G401.6 (cell line): ENCODE measurements at regions not wholly inside any gene's neighbourhood (a gene's known extent, or its start where the extent isn't known, plus 50 kb on each side); places are given as distances from the start of the nearest gene placed in this dataset.
"Not testable (repeated sequence)": the region's sequence is repeated elsewhere in the genome, so short reads cannot be mapped to it uniquely, and the experiment has no call there.

Experiments
- FAIRE-seq: peaks from 2 replicates; lab custom pipeline; 2012; peaks lifted over from hg19 to GRCh38; lab: Jason Lieb, UNC

DNA sequence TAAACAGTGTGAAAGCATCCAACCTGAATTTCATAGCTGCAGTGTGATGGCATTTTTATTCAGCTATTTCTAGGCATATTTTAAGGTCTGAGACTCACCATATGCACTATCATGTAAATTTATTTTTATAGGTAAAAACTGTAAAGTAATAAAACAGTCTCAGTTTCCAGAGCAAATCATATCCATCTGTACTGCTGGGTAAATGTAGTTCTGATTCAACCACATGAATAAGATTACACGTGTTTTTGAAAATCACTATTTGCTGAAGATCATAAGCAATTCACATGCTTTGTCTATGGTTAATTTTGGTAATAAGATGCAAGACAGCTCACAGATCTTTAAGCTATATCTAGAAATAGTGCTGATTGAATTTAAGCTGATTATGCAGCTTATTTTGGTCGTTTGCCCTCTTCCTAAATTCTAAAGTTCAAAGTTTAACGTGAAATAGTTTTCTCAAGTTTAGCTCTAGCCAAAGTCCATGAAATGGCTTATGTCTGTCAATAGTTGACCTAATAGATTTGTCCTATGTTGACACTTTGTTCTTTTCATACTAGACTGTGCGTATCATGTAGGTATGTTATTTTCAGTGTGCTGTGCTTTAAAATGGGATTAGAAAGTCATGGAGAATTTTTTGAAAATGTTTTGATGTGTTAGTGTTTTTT is 489.0 kb downstream of the USP25 start:
- no peak for FAIRE-seq

DNA sequence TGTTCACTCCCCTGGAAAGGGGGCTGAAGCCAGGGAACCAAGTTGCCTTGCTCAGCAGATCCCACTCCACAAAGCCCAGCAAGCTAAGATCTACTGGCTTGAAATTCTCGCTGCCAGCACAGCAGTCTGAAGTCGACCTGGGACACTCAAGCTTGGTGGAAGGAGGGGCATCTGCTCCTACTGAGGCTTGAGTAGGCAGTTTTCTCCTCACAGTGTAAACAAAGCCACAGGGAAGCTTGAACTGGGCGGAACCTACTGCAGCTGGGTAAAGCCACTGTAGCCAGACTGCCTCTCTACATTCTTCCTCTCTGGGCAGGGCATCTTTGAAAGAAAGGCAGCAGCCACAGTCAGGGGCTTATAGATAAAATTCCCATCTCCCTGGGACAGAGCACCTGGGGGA is 495.0 kb downstream of the USP25 start:
- not testable (repeated sequence) for FAIRE-seq

DNA sequence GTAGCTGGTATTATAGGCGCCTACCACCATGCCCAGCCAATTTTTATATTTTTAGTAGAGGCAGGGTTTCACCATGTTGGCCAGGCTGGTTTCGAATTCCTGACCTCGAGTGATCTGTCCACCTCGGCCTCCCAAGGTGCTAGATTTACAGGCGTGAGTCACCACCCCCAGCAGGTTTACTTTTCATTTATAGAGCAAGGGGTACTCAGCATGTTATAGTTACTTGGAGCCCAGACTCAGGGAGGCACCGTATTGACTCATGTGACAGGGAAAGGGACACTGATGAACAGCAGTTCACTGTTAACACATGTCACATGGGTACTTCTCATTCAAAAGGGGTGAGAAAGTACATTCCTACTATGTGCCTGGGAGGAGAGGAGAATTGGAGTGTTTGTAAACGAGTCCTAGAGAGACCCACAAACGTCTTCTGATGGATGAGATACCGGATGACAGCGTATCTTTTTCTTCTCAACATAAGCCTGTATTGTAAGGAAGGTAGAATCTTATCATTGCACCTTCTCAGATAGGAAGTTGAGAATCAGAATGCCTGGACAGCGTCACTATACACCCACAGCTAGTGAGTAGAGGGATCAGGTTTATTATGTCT is 510.0 kb downstream of the USP25 start:
- FAIRE-seq: no peak

DNA sequence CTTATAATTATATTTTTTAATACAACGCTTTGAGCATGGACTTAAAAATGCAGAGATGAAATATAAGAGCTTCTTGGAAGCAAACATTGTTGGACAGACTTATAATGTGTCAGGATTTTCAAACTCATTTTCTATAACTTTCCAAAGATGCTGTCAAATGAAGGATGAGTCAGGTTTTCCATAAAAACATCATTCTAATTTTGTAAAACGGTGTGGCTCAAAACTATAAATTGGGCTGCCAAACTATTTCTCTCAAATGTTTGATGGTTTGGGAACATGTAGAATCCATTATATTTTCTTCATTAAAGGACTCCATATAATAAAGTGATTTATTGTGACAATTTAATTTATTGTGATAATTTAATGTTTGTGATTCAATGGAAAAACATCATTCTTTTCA is 511.2 kb downstream of the USP25 start:
- no peak for FAIRE-seq

DNA sequence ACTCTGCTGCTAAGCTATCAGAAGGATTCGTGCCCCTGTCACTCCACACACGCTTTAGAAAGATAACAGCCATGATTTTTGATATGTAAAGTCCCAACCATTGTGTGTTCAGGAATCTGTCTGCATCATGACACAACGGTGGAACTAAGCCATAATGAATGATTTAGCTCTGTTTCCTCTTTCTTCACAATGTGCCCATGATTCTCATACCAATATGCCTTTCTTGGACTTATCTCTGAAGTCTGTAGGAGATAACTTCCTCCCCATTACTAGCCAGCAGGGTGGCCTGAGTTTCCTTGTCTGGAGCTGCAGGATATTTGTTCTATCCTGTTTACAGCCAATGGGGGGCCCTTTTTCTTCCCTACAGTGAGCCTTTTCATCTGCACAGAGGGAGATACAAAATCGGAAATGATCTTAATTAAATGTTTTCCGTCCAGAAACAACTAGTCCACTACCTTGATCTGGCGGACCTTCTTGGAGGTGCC is 511.7 kb downstream of the USP25 start:
- FAIRE-seq: no peak

DNA sequence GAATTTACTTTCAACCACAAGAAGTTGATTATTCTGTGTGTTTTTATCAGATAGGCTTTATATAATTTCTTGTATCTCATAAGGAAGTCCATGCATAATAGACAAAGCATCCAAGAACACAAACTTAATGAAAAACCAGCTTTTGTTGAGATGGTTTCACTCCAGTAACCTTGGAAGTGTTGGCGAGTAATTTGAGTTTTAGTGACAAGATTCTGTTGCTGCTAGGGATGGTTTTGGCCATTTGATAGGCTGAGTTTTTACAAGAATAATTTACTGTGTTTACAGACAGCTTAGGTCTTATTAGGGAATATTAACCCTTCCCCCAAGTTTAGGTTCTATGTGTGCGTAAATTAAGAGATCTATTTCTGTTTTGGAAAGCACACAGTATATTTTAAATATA is 513.6 kb downstream of the USP25 start:
- FAIRE-seq: no peak

DNA sequence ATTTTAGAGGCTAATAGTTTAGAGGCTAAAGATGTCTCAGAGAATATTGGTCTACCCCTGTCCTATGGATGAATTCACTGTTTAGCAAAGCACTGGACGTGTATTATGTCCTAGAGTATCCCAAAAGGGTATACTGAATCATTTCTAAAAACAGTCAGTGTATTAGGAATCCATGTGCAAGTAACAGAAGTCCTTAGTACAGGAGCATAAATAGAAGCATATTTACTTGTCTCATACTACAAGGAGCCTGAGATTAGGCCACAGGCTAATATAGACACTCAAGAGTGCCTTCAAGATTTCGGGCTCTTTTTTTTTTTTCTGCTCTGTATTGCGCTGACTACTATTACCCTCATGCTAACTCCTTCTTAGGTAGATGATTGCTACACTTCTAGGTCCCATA is 518.9 kb downstream of the USP25 start:
- no peak for FAIRE-seq

DNA sequence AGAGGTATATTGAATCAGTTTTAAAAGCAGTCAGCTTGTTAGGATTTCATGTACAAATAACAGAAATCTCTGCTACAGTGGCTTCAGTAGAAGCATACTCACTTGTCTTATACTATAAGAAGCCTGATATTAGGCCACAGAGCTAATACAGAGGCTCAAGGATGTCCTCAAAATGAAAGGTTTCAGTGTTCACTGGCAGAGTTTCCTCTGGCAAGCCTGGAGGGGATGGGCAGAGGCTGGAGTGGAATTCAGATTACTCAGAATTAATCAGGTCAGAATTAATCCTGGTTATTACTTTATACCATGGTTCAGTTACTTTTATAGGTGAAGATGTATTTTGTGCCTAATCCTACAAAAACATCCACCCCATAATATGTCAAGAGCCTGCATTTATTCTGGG is 520.5 kb downstream of the USP25 start:
- FAIRE-seq: no peak

DNA sequence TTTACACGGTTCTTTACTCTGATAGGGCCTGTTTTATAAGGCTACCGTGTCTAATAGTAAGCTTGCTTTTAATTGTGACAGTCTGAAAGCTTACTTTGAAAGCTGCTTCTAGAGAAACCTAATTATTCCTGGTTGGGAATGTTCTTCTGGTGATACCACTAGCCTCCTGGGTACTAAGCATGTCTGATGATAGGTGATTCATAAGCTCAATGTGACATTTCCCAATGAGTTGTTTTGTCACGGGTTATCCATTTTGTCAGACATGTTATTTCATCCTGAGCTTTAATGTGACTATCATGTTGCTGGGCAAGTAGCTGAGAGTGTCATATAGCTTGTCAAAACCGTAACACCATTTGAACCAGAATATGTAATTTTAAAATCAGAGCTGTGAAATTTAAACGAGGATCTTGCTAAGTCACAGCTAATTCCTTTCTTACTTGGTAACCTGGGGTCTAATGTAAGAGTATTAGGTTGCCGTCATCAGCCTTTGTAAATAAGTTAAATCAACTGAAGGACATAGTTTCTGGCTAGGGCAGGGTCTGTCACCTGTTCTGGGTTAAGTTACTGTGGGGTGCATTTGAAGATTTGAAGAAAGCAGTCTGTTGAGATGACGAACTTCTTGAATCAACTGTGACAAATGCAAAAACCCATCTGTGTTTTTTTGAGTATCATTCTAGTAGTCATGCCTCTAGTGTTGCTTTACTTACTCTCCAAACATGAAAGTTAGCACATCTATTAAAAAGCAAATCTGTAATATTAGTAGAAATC is 529.2 kb downstream of the USP25 start:
- no peak for FAIRE-seq

DNA sequence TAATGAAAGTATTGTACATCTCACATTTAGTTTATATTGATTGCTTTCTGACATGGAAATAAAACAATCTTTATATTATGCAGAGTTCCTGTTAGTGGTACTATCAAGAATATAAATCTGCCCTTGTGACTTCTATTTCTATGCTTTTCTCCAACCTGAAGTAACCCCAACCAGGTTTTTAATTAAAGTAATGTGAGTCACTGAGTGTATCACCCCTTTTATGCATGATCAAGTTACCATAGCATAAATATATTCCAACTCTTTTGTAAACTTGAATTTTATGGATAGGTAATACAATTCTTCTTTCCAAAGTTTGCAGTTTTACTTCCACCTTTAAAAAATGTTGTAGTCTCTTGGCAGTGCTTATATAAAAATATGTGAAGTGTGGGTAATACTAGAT is 532.3 kb downstream of the USP25 start:
- FAIRE-seq: no peak

DNA sequence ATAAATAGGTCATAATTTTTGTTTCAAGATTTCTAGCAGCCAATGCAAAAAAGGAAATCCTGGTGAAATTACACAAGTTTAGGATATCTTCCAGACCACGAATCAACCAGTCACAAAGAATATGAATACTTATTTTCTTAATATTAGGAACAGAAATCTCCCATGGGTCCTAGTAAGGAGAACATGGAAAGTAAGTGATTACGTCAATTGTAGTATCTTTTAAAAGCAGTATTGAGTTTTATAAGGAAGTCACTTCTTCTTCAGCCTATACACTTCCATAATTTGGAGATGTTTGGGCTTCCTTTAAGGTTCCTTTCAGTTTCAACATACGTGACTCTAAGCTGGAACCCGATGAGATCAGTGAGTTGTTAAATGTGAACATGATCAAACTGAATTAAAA is 534.5 kb downstream of the USP25 start:
- FAIRE-seq: no peak

DNA sequence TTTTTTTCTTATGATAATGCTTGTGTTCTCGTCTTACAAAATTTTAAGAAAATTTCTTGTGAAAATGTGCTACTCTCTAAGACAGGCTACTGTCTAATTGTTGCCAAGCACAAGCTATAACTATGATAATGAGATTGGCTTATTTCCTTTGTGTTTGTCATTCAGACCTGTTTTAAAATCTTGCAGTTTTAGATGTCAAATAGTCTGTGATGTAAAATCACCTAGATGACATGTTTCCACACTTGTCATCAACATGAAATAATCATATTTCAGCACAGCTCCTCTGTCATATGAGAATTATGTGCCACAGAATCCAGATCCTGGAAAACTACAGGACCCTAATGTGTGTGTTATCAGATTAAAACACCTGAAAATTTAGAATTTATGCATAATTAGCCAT is 539.7 kb downstream of the USP25 start:
- no peak for FAIRE-seq

DNA sequence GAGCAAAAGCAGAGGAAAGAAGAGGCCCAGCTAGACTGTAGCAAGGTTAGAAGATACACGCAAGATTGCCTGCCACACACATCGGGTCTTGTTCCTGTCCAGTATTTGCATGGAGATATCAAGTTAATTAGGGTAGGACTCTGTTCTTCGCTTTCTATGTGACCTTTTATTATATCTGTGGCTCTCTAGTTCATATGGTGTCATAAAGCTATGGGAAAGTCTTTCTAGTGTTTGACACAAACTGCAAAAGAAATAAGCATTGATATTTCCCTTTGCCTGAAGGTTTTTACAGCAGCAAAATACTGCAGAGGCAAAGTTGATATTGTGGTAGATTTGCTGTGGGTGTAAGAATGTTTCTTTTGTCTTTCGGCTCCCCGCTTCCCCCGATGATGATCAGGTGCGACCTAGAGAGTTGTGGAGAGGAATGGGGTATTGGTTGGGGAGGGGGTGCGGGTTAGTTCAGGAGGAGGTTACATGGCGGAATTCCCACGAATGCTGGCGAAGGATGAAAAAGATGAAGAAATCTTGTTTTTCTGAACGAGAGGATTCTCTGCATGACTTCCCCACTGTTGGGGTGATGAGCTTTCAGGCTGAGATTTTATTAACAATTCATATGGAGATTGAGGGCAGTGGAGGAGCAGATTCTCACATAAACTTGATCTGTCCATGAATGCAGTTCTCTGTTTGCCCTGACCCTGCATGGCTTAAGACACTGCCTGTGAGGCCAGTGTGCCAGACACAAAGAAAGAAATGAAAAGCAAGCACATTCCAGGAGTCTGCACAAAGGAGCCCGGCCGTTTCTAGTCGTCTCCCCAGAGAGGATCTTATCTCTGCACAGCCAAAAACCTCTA is 550.2 kb downstream of the USP25 start:
- FAIRE-seq: no peak

DNA sequence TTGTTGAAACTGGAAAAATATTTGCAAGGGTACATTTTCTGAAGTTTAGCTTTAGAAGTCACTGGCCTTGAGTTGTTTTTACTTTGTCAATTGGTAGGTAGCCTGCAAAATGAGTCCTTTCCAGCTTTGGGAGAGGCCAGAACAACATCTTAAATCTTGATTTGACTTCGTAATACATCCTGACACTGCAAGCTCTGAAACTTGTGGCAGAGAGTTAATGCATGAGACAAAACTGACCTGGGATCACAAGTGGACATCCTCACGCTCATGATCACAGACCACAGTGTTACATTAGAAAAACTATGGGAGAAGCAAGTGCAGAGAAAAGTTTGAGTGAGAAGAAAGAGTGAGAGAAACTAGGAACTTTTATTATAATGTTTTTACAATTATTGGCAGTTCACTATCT is 550.9 kb downstream of the USP25 start:
- FAIRE-seq: no peak

DNA sequence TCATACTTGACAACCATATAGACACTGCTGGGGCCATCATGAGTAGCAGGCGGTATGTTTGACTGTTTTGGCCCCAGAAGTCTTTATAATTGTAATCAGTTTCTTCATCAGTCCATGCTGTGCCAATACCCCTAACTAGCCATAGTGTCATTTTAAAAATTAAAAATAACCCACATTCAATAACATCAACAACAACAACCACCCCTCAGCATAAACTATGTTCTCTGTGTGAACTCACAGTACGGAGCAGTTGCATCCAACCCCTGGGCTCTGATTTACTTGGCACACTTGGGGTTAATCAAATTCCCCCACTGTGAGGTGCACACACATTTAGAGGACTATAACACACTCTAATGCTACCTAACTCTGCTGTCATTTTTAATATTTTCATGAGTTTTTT is 553.7 kb downstream of the USP25 start:
- no peak for FAIRE-seq

DNA sequence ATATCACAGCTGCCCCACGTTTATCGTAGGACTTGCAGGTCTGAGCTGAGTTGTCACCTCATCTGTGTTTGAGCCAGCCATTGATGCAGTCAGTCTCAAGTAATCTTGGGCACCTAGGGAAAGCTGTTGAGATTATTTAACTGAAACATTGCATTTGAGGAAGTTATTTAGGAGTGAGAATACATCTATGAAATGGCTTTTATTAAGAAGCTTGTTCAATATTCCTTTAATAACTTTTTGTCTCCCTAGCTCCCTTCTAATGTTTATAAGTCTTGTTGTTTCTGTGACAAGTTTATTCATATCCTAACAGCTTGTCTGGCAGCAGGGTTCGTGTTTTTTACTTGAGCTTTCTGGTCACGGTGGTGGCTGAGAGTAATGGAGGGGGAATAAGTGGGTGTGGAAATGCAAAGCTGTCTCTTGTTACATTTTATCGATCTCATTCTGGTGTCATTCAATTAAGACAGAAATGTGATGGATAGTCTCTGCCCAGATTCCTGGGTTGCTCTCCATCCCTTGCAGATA is 555.9 kb downstream of the USP25 start:
- no peak for FAIRE-seq

DNA sequence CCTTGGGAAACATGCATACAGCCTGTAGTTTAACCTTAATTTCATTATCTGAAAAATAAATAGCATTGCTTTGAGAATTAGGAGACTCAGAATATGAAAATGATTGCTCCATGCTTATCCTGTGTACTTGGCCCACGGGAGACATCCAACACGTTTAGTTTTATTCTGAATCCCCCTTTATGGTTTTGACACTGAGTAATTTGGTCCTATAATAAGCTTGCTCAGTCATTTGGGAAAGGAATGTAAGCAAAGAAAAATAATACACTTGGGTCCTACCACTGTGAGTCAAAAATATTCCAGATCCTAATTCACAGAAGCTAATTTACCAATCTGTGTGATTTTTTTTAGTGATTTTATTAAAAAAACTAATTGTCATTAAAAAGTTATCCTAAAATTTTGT is 557.3 kb downstream of the USP25 start:
- no peak for FAIRE-seq

DNA sequence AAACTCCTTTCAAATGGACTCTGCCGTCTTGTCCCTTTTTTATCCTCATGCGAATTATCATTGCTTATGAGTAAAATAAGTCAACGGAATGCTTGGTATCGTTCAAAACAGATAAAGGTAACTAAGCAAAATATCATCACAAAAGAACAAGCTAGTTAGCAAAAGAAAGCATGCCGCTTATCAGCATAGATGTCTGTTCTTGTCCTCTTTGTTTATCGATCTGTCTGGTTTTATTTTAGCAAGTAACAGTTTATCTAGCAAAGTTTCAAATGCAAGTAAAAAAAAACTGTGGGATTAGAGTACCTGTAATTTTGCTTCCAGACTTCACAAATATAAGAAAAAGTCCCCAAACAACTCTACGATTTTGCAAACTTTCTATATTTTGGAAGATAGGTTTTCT is 561.5 kb downstream of the USP25 start:
- FAIRE-seq: no peak

DNA sequence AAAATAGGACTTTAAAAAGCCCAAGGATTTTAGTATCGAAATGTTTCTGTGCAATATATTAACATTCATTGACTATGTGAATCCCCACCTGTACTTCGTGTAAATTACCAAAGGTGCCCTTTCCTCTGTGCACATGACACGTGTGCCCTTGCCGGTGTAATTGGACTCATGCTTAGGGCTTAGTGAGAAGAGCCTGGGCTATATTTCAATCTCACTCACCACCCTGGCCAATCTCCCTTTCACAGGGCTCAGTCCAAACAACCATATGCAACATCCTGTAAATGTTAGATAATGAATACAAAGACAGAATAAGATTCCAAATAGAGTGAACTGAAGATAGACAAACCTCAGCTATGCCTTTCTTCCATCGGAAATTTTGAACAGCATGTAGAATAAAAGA is 564.3 kb downstream of the USP25 start:
- no peak for FAIRE-seq

DNA sequence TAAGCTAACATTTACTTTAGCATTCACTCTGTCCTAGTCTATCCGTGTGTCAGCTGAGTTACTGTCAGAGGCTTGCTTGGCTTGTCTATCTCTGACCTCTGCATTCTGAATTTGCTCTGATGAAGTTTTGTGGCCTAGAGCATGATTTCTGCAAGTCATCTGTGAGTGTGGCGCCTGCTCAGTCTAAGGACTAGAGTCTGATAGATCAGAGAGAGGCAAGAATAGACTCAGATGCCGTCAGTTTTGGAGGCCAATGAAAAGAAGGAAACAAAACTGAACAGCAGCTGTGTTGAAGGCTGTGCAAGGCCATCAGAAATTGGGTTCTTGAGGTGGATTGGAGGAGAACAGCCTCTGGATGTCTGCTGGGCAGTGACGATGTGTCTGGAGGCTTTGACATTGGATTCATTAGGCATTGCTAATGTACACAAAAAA is 573.1 kb downstream of the USP25 start:
- no peak for FAIRE-seq

DNA sequence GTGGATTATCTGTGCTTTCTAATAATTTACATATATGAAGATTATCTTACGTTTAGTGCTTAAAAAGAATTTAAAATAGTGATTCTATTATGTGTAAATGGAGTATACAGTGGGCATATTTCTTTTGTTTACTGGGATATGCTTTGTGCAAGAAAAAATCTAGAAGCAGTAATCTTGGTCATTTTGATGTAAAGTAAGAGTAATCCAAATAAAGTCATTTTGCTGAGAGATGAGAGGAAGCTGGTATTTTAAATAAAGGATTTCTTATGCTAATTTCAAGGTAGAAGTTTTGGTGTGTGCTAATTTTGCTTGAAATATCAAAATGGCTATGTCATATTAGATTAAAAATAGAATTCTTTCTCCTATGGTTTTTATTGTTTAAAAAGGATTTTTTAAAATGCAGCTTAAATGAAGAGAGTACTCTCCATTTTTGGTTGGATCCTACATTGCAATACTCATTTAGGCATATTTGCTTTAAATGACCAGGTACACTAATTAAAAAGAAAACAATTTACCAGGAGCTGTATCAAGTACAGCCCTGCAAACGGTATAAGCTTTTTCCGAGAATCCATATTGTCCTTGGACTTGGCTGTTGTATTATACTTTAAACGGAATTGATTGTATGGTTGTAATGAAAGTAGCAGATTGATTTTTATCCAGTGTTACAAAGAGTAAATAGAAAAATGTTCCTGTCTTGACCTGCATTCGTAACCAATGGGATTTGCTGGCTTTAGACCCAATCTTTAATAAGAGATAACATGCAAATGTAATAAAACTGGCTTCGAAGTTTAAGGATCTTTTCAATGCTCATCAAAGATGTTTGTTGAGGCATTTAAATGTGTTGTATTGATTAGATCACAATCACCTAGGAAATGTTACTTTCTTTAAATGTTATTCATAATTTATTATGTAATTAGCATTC is 574.7 kb downstream of the USP25 start:
- peak; percentile 60 for FAIRE-seq
